Endodermal cell (in vitro differentiated cells): ENCODE measurements at regions not wholly inside any gene's neighbourhood (a gene's known extent, or its start where the extent isn't known, plus 50 kb on each side); places are given as distances from the start of the nearest gene placed in this dataset.

Experiments
- DNase-seq: peaks from one replicate; pipeline ENCODE4 v3.0.0-alpha.2; 2017
- H3K27ac ChIP-seq: 2 replicates; pipeline ENCODE4 v1.5.1; 2013; ENCODE audit warnings: mild to moderate bottlenecking, low read depth, low read length, moderate library complexity
- H3K27me3 ChIP-seq: 2 replicates; pipeline ENCODE4 v1.6.1; 2013; ENCODE audit warnings: mild to moderate bottlenecking, low read length, moderate library complexity; ENCODE audit not compliant: insufficient read depth, control insufficient read depth, poor library complexity, severe bottlenecking
- H3K36me3 ChIP-seq: 2 replicates; pipeline ENCODE4 v1.7.0; 2013; ENCODE audit warnings: mild to moderate bottlenecking, low read length, moderate library complexity; ENCODE audit not compliant: control insufficient read depth, insufficient read depth
- H3K4me1 ChIP-seq: one replicate; pipeline ENCODE4 v1.7.0; 2013; ENCODE audit warnings: low read length; ENCODE audit not compliant: control insufficient read depth, insufficient read depth
- H3K4me3 ChIP-seq: 2 replicates; pipeline ENCODE4 v1.5.1; 2013; ENCODE audit warnings: mild to moderate bottlenecking, low read length, moderate library complexity
- H3K9ac ChIP-seq: 2 replicates; pipeline ENCODE4 v1.6.1; 2013; ENCODE audit warnings: mild to moderate bottlenecking, low read length, moderate library complexity; ENCODE audit not compliant: poor library complexity, severe bottlenecking; ENCODE audit errors: extremely low read depth
- H3K9me3 ChIP-seq: 2 replicates; pipeline ENCODE4 v1.6.1; 2013; ENCODE audit warnings: mild to moderate bottlenecking, low read length, moderate library complexity; ENCODE audit not compliant: control insufficient read depth
- H3K27ac Mint-ChIP-seq: 2 replicates; pipeline ENCODE4 v1.8.0; 2020; ENCODE audit warnings: mixed read lengths
- H3K27me3 Mint-ChIP-seq: 2 replicates; pipeline ENCODE4 v1.8.0; 2021; ENCODE audit warnings: mild to moderate bottlenecking, mixed read lengths; ENCODE audit not compliant: insufficient read depth
- H3K36me3 Mint-ChIP-seq: 2 replicates; pipeline ENCODE4 v1.8.0; 2020; ENCODE audit warnings: low read depth, mixed read lengths
- H3K4me1 Mint-ChIP-seq: 2 replicates; pipeline ENCODE4 v1.8.0; 2020; ENCODE audit warnings: mixed read lengths
- H3K4me3 Mint-ChIP-seq: 2 replicates; pipeline ENCODE4 v1.8.0; 2020; ENCODE audit warnings: mild to moderate bottlenecking, moderate library complexity, mixed read lengths
- H3K9me3 Mint-ChIP-seq: 2 replicates; pipeline ENCODE4 v1.8.0; 2020; ENCODE audit warnings: mild to moderate bottlenecking, mixed read lengths
- CTCF ChIP-seq: fragments of 200-600 bp; sonication (generic); conservative IDR thresholded peaks from 2 replicates; pipeline ENCODE4 v1.5.0; 2021; ENCODE audit warnings: antibody characterized with exemption, mild to moderate bottlenecking
- WGBS, 2 experiments: methylation state at CpG; one replicate each; pipeline versions ENCODE4 v1.1.5 to v1.1.7; 2013; ENCODE audit warnings: missing lambda C conversion rate in 2 of 2, mixed read lengths in 1 of 2; ENCODE audit not compliant: insufficient coverage in 1 of 2, insufficient read length in 1 of 2; 5-methylcytosine and 5-hydroxymethylcytosine counted together

GRCh38 chr2:156727867-156728266 lies 291.7 kb downstream of the GPD2 start:
- no peak overlapping the region for H3K9ac ChIP-seq
- Mint-ChIP-seq H3K36me3 (peaks cover 39% of the 10 kb centered on the region), H3K27ac (peak overlapping the region; percentile 82), H3K27me3 (no peaks in the 10 kb centered on the region), H3K4me3 (no peak overlapping the region), H3K4me1 (peaks cover 51% of the 10 kb centered on the region), H3K9me3 (peaks cover 15% of the 10 kb centered on the region)
- no peak overlapping the region for H3K27ac ChIP-seq
- no peaks in the 10 kb centered on the region for H3K9me3 ChIP-seq
- DNase-seq = no peak
- no peak for TF ChIP-seq CTCF
- peaks cover 42% of the 10 kb centered on the region for H3K36me3 ChIP-seq
- H3K27me3 ChIP-seq = no peaks in the 10 kb centered on the region
- peak overlapping the region; percentile 75 for H3K4me3 ChIP-seq
- peaks cover 11% of the 10 kb centered on the region for H3K4me1 ChIP-seq

- Mint-ChIP-seq H3K27ac (no peak overlapping the region), H3K36me3 (peaks cover 42% of the 10 kb centered on the region), H3K9me3 (peaks cover 15% of the 10 kb centered on the region), H3K4me1 (peaks cover 48% of the 10 kb centered on the region), H3K27me3 (no peaks in the 10 kb centered on the region), H3K4me3 (no peak overlapping the region)
- WGBS, 2 experiments = 91% methylated on average over 1 of the region's 2 CpGs; no CpG with 5 or more reads in 1 of the 2 experiments
- Histone ChIP-seq H3K9ac (no peak overlapping the region), H3K9me3 (no peaks in the 10 kb centered on the region), H3K4me1 (peaks cover 11% of the 10 kb centered on the region), H3K27me3 (no peaks in the 10 kb centered on the region), H3K4me3 (peak overlapping the region; percentile 75), H3K36me3 (peaks cover 42% of the 10 kb centered on the region), H3K27ac (no peak overlapping the region)
- no peak for DNase-seq
- TF ChIP-seq CTCF = no peak
Observed at GRCh38 chr2:156728328-156728727, 292.1 kb downstream of the GPD2 start.

DNA sequence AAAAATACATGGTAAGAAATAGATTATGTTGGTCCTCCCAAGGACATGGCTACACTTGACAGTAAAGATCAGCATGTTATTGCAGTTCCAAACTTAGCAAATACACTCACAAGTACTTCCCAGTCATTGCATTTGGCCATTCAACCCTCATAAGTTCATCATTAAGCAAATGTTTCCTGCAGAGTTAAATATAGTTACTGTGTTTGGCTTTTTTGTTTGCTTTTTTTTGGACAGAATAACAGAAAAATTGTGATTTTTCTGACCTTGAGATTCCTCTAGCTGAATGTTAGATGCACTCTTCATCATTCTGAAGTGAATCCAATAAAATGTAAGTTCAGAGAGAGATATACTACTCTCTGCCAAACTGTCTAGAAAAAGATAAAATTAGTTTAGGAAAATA lies 295.3 kb downstream of the GPD2 start:
- Mint-ChIP-seq H3K27me3 (no peaks in the 10 kb centered on the region), H3K9me3 (no peaks in the 10 kb centered on the region), H3K36me3 (peaks cover 40% of the 10 kb centered on the region), H3K4me3 (no peak overlapping the region), H3K4me1 (peaks cover 24% of the 10 kb centered on the region), H3K27ac (no peak overlapping the region)
- H3K9me3 ChIP-seq = no peaks in the 10 kb centered on the region
- H3K4me3 ChIP-seq = no peak overlapping the region
- DNase-seq = no peak
- H3K36me3 ChIP-seq = peaks cover 53% of the 10 kb centered on the region
- no peaks in the 10 kb centered on the region for H3K27me3 ChIP-seq
- no peak overlapping the region for H3K27ac ChIP-seq
- H3K4me1 ChIP-seq = peaks cover 11% of the 10 kb centered on the region
- no peak for TF ChIP-seq CTCF
- no peak overlapping the region for H3K9ac ChIP-seq
